OCI-LY1 (cell line): ENCODE measurements at regions not wholly inside any gene's neighbourhood (a gene's known extent, or its start where the extent isn't known, plus 50 kb on each side); places are given as distances from the start of the nearest gene placed in this dataset.

Source experiments
- H2AFZ ChIP-seq: fragments of 200-600 bp; sonication (generic), shearing (Covaris generic); 2 replicates; pipeline ENCODE4 v1.6.0; 2014; ENCODE audit warnings: antibody characterized with exemption, mild to moderate bottlenecking, low read length
- H3F3A ChIP-seq: fragments of 200-600 bp; sonication (generic), shearing (Covaris generic); 2 replicates; pipeline ENCODE4 v1.6.0; 2014; ENCODE audit warnings: mild to moderate bottlenecking, antibody characterized with exemption, low read length, moderate library complexity; ENCODE audit not compliant: insufficient read depth
- H3K27ac ChIP-seq: fragments of 200-600 bp; sonication (generic); 2 replicates; pipeline ENCODE4 v1.5.1; 2014; ENCODE audit warnings: low read length, mixed run types, mild to moderate bottlenecking, low read depth; ENCODE audit not compliant: poor library complexity, severe bottlenecking
- H3K27me3 ChIP-seq: fragments of 200-600 bp; sonication (generic); 2 replicates; pipeline ENCODE4 v1.6.0; 2014; ENCODE audit warnings: antibody characterized with exemption, mild to moderate bottlenecking, low read length, moderate library complexity; ENCODE audit not compliant: insufficient read depth
- H3K36me3 ChIP-seq: fragments of 200-600 bp; sonication (generic); 2 replicates; pipeline ENCODE4 v1.6.1; 2014; ENCODE audit warnings: mild to moderate bottlenecking, antibody characterized with exemption, low read length, moderate library complexity, mixed read lengths; ENCODE audit not compliant: insufficient read depth
- H3K4me1 ChIP-seq: fragments of 200-600 bp; sonication (generic); 2 replicates; pipeline ENCODE4 v1.5.1; 2014; ENCODE audit warnings: mild to moderate bottlenecking, low read length, moderate library complexity; ENCODE audit not compliant: insufficient read depth, severe bottlenecking
- H3K4me2 ChIP-seq: fragments of 200-600 bp; sonication (generic), shearing (Covaris generic); 2 replicates; pipeline ENCODE4 v1.6.1; 2014; ENCODE audit warnings: low read length
- H3K4me3 ChIP-seq: fragments of 200-600 bp; sonication (generic); 2 replicates; pipeline ENCODE4 v1.5.1; 2014; ENCODE audit warnings: low read length, low read depth, mild to moderate bottlenecking, mixed read lengths; ENCODE audit not compliant: poor library complexity, severe bottlenecking
- H3K79me2 ChIP-seq: fragments of 200-600 bp; shearing (Covaris generic); 2 replicates; pipeline ENCODE4 v1.6.1; 2016; ENCODE audit warnings: mixed run types, low read length, mixed read lengths; ENCODE audit not compliant: insufficient read depth
- H3K9ac ChIP-seq: fragments of 200-600 bp; sonication (generic), shearing (Covaris generic); 2 replicates; pipeline ENCODE4 v1.6.1; 2014; ENCODE audit warnings: mild to moderate bottlenecking, low read length, mixed read lengths
- H3K9me2 ChIP-seq: fragments of 200-600 bp; sonication (generic), shearing (Covaris generic); 2 replicates; pipeline ENCODE4 v1.6.1; 2014; ENCODE audit warnings: low read depth, mild to moderate bottlenecking, low read length, mixed read lengths
- H3K9me3 ChIP-seq: fragments of 200-600 bp; shearing (Covaris generic); 2 replicates; pipeline ENCODE4 v1.6.1; 2014; ENCODE audit warnings: low read length, mixed read lengths
- H4K20me1 ChIP-seq: fragments of 200-600 bp; sonication (generic), shearing (Covaris generic); 2 replicates; pipeline ENCODE4 v1.6.0; 2016; ENCODE audit warnings: mild to moderate bottlenecking, low read length; ENCODE audit not compliant: insufficient read depth
- CTCF ChIP-seq: fragments of 200-600 bp; sonication (generic), shearing (Covaris generic); IDR thresholded peaks from 2 replicates; pipeline ENCODE4 v1.5.1; 2017; ENCODE audit warnings: mild to moderate bottlenecking, antibody characterized with exemption, low read length, moderate library complexity, mixed read lengths
- EZH2 ChIP-seq: fragments of 200-600 bp; sonication (generic), shearing (Covaris generic); IDR thresholded peaks from 2 replicates; pipeline ENCODE4 v1.8.0; 2017; ENCODE audit warnings: borderline replicate concordance, mixed run types, mild to moderate bottlenecking, antibody characterized with exemption, low read length, moderate library complexity, mixed read lengths

- H3K27ac ChIP-seq: no peak overlapping the region
- no peaks in the 10 kb centered on the region for H3K9me3 ChIP-seq
- H3K4me3 ChIP-seq: no peak overlapping the region
- H3K4me2 ChIP-seq: no peak overlapping the region
- H3K79me2 ChIP-seq: no peaks in the 10 kb centered on the region
- no peaks in the 10 kb centered on the region for H3F3A ChIP-seq
- H4K20me1 ChIP-seq: no peaks in the 10 kb centered on the region
- no peak overlapping the region for H2AFZ ChIP-seq
- no peaks in the 10 kb centered on the region for H3K9me2 ChIP-seq
- H3K9ac ChIP-seq: no peak overlapping the region
- no peaks in the 10 kb centered on the region for H3K4me1 ChIP-seq
- TF ChIP-seq CTCF: no peak
- TF ChIP-seq EZH2: no peak
- H3K27me3 ChIP-seq: no peaks in the 10 kb centered on the region
- no peaks in the 10 kb centered on the region for H3K36me3 ChIP-seq
Measured at GRCh38 chr14:101189266-101189665, 285.7 kb upstream of the RTL1 start.

- Histone ChIP-seq H3K9ac (no peak overlapping the region), H3K9me2 (no peaks in the 10 kb centered on the region), H3K4me3 (no peak overlapping the region), H3F3A (no peaks in the 10 kb centered on the region), H3K27me3 (no peaks in the 10 kb centered on the region), H4K20me1 (no peaks in the 10 kb centered on the region), H3K9me3 (no peaks in the 10 kb centered on the region), H2AFZ (no peak overlapping the region), H3K27ac (no peak overlapping the region), H3K4me2 (no peak overlapping the region), H3K36me3 (no peaks in the 10 kb centered on the region), H3K79me2 (no peaks in the 10 kb centered on the region), H3K4me1 (no peaks in the 10 kb centered on the region)
- no peak for TF ChIP-seq CTCF
- TF ChIP-seq EZH2: no peak
Measured at GRCh38 chr14:101189962-101190560, 286.5 kb upstream of the RTL1 start.

- Histone ChIP-seq H3K4me2 (no peak overlapping the region), H3K4me3 (no peak overlapping the region), H4K20me1 (no peaks in the 10 kb centered on the region), H3F3A (no peaks in the 10 kb centered on the region), H3K9me2 (no peaks in the 10 kb centered on the region), H3K4me1 (no peaks in the 10 kb centered on the region), H3K9ac (no peak overlapping the region), H3K36me3 (no peaks in the 10 kb centered on the region), H2AFZ (no peak overlapping the region), H3K27me3 (no peaks in the 10 kb centered on the region), H3K79me2 (no peaks in the 10 kb centered on the region), H3K27ac (no peak overlapping the region), H3K9me3 (no peaks in the 10 kb centered on the region)
- TF ChIP-seq CTCF (no peak), EZH2 (no peak)
Measured at GRCh38 chr14:101191101-101191720, 287.7 kb upstream of the RTL1 start.
